Esophagus muscularis mucosa (tissue), 3 donors: ENCODE measurements at regions not wholly inside any gene's neighbourhood (a gene's known extent, or its start where the extent isn't known, plus 50 kb on each side); places are given as distances from the start of the nearest gene placed in this dataset.

Source experiments
- CTCF ChIP-seq, 3 experiments: fragments of 200-600 bp in 2 of 3; fragments of 450-650 bp in 1 of 3; sonication (generic) in 2 of 3; IDR thresholded peaks; one replicate each; pipeline ENCODE4 v1.5.1; 2017 to 2019; ENCODE audit warnings: antibody characterized with exemption in 3 of 3, mild to moderate bottlenecking in 2 of 3, moderate library complexity in 1 of 3
- POLR2AphosphoS5 ChIP-seq, 2 donors: sonication (generic); formaldehyde crosslinking; IDR thresholded peaks; one replicate each; pipeline ENCODE4 v1.6.1; 2017; ENCODE audit warnings: antibody characterized with exemption in 2 of 2

- no peak for TF ChIP-seq CTCF (IDR thresholded peaks at IDR 0.05)
- TF ChIP-seq POLR2AphosphoS5 (IDR thresholded peaks at IDR 0.05), result no peak
Measured at GRCh38 chr18:10052871-10053270, 139.1 kb downstream of the VAPA start.
